ENCODE measurements at regions not wholly inside any gene's neighbourhood (a gene's known extent, or its start where the extent isn't known, plus 50 kb on each side); places are given as distances from the start of the nearest gene placed in this dataset.
"Not testable (repeated sequence)": the region's sequence is repeated elsewhere in the genome, so short reads cannot be mapped to it uniquely, and the experiment has no call there.

- DNase-seq (ENCODE audit: low read depth, low spot score) = no peak
These were observed 1519.7 kb upstream of the TENM4 start for GRCh38 chr11:80960381-80961029.

- no peak for DNase-seq (ENCODE audit: low read depth, low spot score)
These were observed 1518.9 kb upstream of the TENM4 start for GRCh38 chr11:80959751-80960150.

- DNase-seq (ENCODE audit: low read depth, low spot score) = no peak
These were observed 1518.2 kb upstream of the TENM4 start for GRCh38 chr11:80958987-80959386.

GRCh38 chr11:80958361-80958760 lies 1517.5 kb upstream of the TENM4 start:
- peak; percentile 4 for DNase-seq (ENCODE audit: low read depth, low spot score)

- DNase-seq (ENCODE audit: low read depth, low spot score) = no peak
These were observed 1514.8 kb upstream of the TENM4 start for GRCh38 chr11:80955588-80955987.

- no peak for DNase-seq (ENCODE audit: low read depth, low spot score)
These were observed 1508.0 kb upstream of the TENM4 start for GRCh38 chr11:80948781-80949180.

- no peak for DNase-seq (ENCODE audit: low read depth, low spot score)
These were observed 1503.9 kb upstream of the TENM4 start for GRCh38 chr11:80944758-80945157.

- DNase-seq (ENCODE audit: low read depth, low spot score) = no peak
These were observed 1502.4 kb upstream of the TENM4 start for GRCh38 chr11:80943226-80943625.

GRCh38 chr11:80937842-80938241 lies 1497.0 kb upstream of the TENM4 start:
- DNase-seq (ENCODE audit: low read depth, low spot score) = no peak

- no peak for DNase-seq (ENCODE audit: low read depth, low spot score)
These were observed 1489.2 kb upstream of the TENM4 start for GRCh38 chr11:80930038-80930437.

- no peak for DNase-seq (ENCODE audit: low read depth, low spot score)
These were observed 1488.4 kb upstream of the TENM4 start for GRCh38 chr11:80929031-80929805.

- no peak for DNase-seq (ENCODE audit: low read depth, low spot score)
These were observed 1484.5 kb upstream of the TENM4 start for GRCh38 chr11:80925321-80925720.

GRCh38 chr11:80921310-80921709 lies 1480.5 kb upstream of the TENM4 start:
- DNase-seq (ENCODE audit: low read depth, low spot score) = not testable (repeated sequence)

- no peak for DNase-seq (ENCODE audit: low read depth, low spot score)
These were observed 1475.5 kb upstream of the TENM4 start for GRCh38 chr11:80916173-80916798.

GRCh38 chr11:80914311-80914710 lies 1473.5 kb upstream of the TENM4 start:
- DNase-seq (ENCODE audit: low read depth, low spot score) = no peak

GRCh38 chr11:80911666-80912065 lies 1470.8 kb upstream of the TENM4 start:
- no peak for DNase-seq (ENCODE audit: low read depth, low spot score)

GRCh38 chr11:80900265-80900664 lies 1459.4 kb upstream of the TENM4 start:
- no peak for DNase-seq (ENCODE audit: low read depth, low spot score)

GRCh38 chr11:80899381-80899780 lies 1458.6 kb upstream of the TENM4 start:
- DNase-seq (ENCODE audit: low read depth, low spot score) = no peak

GRCh38 chr11:80898910-80899309 lies 1458.1 kb upstream of the TENM4 start:
- DNase-seq (ENCODE audit: low read depth, low spot score) = no peak

GRCh38 chr11:80886684-80887083 lies 1445.9 kb upstream of the TENM4 start:
- no peak for DNase-seq (ENCODE audit: low read depth, low spot score)

GRCh38 chr11:80873310-80873999 lies 1432.6 kb upstream of the TENM4 start:
- no peak for DNase-seq (ENCODE audit: low read depth, low spot score)

- DNase-seq (ENCODE audit: low read depth, low spot score) = no peak
These were observed 1431.4 kb upstream of the TENM4 start for GRCh38 chr11:80872116-80872728.

All from smooth muscle cell of the brain vasculature (primary cell).